ENCODE measurements at regions not wholly inside any gene's neighbourhood (a gene's known extent, or its start where the extent isn't known, plus 50 kb on each side); places are given as distances from the start of the nearest gene placed in this dataset.
"Not testable (repeated sequence)": the region's sequence is repeated elsewhere in the genome, so short reads cannot be mapped to it uniquely, and the experiment has no call there.

DNA sequence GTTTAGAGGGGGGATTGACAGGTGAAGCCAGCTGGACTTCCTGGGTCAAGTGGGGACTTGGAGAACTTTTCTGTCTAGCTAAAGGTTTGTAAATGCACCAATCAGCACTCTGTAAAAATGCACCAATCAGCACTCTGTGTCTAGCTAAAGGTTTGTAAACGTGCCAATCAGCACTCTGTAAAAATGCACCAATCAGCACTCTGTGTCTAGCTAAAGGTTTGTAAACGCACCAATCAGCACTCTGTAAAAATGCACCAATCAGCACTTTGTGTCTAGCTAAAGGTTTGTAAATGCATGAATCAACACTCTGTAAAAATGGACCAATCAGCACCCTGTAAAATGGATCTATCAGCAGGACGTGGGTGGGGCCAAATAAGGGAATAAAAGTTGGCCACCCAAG, 120.1 kb upstream of the AGTR1 start:
- not testable (repeated sequence) for DNase-seq (ENCODE audit: low read depth in 2 of 2)

DNA sequence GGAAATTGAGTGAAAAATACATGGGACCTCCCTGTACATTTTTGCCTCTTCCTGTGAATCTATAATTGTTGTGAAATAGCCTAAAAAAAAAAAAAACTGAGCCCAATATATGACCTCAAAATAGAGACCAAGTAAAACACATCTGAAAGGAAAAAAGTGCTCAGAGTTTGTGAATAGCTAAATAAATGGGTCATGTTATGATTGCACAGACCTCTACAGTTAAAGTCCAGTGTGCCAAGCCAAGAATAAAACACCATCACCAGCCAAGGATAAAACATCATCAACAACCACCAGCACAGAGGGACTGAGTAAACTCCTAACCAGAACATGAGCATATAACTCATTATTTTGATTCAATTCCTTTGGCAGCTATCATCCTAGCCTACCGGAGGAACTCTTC, 115.6 kb upstream of the AGTR1 start:
- no peak for DNase-seq (ENCODE audit: low read depth in 2 of 2)

DNA sequence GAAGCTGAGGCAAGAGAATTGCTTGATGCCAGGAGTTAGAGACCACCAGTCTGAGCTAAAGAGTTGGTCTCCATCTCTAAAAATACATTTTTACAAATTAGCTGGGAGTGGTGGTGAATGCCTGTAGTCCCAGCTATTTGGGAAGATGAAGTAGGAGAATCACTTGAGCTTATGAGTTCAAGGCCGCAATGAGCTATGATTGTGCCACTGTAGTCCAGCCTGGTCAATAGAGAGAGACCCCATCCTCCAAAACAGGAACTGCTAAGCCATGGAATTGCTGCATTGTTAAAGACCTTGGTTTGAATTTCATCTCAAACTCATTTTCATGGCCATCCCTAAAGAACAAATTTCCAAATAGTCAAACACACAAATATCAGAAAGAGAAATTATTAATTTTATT, 113.9 kb upstream of the AGTR1 start:
- DNase-seq (ENCODE audit: low read depth in 2 of 2): no peak

DNA sequence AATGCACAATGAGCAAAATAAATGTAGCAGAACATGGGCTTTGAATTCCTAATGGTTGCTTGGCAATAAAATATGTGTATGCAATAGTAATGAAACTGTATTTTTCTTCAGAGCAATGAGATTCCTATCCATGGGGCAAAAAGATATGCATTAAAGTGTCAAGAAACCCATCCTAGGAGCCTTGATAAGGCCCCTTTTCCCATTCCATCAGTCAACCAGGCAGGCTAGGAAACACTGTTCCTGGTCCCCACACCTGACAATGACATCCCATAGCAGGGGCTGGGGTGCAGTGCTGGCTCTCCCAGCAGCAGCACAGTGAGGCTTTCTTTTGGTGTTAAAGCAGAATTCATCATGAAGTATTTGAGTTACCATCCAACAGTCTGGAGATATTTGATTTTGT, 113.3 kb upstream of the AGTR1 start:
- no peak for DNase-seq (ENCODE audit: low read depth in 2 of 2)

DNA sequence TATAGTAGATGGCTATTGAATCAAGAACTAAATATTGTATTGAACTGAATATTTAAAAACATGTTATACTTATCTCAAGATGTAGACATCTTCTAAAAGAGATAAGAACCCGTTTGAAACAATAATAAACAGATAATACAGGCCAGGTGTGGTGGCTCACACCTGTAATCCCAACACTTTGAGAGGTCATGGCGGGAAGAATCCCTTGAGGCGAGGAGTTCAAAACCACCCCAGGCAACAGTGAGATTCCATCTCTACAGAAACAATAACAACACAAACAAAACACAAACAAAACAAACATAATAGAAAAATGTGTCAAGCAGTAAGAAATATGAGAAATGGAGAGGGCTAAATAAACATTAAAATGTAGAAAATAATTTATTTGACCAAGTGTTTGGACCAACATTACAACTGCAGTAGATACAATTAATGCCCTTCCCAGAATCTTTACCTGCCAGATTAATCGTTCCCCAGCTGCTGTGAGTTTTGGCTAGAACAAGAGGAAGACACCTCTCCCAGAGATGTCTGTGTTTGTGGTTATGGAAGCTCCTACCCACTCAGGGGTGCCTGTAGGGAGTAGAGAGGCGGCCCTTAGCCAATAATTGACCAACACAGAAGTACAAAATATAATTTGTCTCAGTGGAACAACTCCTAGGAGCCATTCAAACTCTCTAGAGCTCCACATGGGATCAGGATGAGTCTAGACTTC, 111.9 kb upstream of the AGTR1 start:
- no peak for DNase-seq (ENCODE audit: low read depth in 2 of 2)

DNA sequence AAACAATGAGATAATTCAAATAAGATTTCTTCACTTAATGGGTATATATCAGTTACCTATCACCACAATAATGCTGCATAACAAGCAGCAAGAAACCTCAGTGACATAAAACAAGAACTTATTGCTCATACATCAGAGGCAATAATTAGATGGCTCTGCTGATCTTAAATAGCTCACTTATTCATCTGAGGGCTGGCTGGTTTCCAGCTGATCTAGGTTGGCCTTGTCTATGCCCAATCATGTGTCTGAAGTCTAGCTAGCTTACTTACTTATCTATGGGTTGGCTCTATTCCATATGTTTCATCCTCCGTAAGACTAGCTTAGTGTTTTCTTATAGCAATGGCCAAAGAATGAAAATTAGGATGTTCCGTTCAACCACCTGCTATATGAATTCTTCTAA, 109.4 kb upstream of the AGTR1 start:
- no peak for DNase-seq (ENCODE audit: low read depth in 2 of 2)

DNA sequence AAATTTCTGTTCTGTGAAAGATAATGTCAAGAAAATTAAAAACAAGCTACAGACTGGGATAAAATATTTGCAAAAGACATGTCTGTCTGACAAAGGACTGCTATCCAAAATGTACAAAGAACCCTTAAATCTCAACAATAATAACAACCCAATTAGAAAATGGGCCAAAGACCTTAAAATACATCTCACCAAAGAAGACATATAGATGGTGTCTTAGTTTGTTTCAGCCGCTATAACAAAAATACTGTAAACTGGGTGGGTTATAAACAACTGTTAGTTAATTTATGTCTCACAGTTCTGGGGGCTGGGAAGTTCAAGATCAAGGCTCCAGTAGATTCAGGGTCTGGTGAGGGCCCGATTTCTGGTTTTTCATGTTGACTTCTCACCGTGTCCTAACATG, 106.2 kb upstream of the AGTR1 start:
- no peak for DNase-seq (ENCODE audit: low read depth in 2 of 2)

DNA sequence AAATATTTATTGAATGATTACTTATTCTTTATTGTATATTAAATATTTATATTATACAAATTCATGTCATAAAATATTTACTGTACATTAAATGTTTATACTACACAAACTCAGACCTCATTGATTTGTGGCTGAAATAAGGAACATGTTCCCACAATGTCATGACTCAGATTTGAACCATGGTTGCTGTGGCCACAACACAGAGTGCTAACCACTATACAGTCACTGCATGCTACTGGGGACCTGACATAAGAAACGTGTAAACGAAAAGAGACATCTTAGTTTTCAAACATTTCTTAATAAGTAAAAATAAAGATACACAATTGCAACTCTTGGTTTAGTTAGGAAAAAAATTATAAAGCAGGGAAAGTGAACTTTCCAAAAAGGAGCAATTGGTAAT, 99.1 kb upstream of the AGTR1 start:
- no peak for DNase-seq (ENCODE audit: low read depth in 2 of 2)

DNA sequence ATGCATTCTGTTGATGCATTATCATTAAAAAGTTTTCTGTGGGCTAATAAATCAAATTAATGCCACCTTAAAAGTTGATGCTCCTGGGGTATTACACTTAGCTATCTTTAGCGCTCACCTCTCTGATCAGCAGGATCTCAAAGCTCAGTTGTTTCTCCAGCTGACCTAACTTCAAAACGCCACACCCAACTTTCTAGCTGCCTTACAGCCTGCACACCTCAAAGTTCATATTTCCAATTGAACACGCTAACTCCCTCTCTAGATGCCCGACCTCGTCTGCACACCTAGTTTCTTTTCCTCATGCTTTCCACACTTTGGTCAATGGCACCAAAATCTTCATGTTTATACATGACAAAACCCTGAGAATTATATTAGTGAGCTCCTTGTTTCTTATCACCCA, 98.2 kb upstream of the AGTR1 start:
- no peak for DNase-seq (ENCODE audit: low read depth in 2 of 2)

DNA sequence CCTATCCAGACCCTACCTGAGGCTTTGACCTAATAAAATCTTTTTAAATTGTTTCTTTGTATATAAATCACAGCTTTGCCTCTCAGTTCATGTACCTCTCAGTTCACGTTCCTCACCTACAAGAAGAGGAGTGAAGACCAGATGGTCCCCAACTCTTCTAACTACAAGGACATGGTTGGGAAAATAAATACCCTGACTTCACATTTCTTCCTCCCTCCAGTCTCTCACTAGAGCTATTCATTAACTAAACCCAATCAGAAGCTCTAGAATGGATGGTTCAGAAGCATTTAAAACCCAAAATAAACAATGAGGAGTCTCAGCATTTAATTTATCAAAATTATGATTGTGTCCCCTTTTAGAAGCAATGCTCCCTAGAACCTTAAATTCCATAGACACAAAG, 97.3 kb upstream of the AGTR1 start:
- no peak for DNase-seq (ENCODE audit: low read depth in 2 of 2)

DNA sequence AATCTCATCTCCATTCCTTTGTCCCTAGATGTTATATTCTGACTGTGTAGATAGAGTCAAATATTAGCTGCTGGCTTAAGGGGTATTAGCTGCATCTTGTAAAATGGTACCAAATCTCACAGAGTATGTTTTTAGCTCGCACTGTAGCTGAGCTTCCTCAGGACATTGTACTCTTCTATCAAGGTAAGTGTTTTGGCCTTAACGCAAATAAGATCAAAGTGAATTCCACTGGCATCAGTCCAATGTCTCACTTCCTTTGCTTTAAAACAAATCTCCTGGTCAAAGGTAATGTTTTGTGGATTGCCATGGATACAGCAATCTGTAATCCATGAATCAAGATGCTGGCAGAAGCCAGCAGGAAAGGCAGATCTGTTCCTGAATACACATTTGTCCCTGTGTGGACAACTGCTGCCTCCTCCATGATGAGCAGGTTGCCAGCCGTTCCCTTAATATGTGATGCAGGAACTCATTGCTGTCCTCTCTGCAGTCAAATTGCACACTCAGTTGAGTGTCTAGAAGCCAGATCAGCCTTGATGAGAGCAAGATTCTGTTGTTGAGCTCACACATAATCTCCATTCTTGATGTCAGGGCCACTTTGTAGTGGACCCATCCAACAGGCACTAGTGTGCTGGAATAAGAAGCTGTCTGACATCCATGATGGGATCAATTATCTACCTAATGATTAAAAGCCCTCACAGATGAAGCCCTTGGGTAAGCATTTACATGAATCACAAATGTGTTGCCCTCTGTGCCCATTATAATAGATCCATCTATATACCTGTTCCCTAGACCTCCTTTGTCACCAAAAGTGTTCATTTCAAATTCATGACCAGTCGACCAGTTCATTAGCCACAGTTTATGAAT, 96.6 kb upstream of the AGTR1 start:
- DNase-seq (ENCODE audit: low read depth in 2 of 2): no peak

DNA sequence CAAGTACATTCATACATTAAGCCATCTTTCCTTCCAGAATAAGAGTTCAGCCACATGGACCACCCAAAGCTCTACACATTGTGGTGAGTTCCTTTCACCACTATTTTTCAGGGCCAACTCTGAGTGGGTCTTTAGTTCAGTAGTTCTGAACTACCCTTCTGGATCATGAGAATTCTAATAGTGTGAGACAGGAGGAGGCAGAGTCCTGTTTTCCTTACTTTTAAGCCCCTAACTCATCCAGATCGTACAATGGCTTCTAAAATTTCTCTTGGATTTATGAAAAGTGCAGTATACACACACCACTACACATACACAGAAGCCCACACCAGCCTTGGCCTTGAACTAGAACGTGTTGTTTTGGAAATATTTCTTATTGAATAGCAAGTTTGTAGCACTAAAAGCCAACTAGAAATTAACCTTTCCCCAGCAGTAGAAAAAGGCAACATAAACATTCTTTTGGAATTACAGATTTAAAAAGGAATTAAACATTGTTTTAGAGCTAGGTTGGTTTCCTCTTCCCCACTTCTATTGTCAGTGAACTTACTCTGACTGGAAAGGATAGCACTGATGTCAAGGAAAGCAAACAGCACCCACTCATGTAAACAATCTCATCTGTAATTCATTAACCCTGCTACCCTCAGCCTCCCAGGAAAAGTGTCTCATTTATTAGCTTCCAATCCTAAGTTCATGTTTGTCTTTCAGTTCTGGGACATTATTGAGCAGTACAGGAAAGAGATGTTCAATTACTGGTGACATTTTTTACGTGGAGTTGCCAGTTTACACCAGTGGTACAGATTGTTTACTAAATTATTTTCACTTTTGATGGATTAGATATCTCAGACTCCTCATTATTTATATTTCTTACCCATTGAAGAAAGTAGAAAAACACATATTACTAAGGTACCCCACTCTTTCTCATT, 95.7 kb upstream of the AGTR1 start:
- no peak for DNase-seq (ENCODE audit: low read depth in 2 of 2)

DNA sequence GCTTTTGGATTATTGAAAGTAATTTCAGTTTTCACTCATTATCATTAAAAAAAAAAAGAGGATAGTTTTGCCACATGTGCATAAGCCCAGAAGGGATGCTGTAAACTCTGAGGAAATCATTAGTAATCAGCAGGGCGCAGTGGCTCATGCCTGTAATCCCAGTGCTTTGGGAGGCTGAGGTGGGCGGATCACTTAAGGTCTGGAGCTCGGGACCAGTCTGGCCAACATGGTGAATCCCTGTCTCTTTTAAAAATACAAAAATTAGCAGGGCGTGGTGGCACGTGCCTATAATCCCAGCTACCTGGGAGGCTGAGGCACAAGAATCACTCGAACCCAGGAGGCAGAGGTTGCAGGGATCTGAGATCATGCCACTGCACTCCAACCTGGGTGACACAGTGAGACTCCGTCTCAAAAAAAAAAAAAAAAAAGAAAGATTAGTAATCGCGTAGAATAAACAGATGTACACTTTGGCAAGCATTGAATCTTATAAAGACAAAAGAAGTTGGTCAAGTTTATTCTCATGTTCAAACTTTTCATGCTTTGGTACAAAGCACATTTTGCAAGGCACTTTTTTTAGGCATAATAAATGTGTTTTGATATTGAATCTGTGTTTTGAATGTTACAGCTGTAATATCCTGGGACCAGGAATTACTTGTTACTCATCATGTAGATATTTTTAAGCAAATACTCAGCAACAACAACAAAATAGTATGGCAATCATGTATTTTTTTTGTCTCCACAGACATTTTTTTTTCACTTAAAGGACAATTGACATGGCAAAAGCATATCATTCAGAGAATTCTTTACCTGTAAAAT, 93.2 kb upstream of the AGTR1 start:
- DNase-seq (ENCODE audit: low read depth in 2 of 2): no peak

DNA sequence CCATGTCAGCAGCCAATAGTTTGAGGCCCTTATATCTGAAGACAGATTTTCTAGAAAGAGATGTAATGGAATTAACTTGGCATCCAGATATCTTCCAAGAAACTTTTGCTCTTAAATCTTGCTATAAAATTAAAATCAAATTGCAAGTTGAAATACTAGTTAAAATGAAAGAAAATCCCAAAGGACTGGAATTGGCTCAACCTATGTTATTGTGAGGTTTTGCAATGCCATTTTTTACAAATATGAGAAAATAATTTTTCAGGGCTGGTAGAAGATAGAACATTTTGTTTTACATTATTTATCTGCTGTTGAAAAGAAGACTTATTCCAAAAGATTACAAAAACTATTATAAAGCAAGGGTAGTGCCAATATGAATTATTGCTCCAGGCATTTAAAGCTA, 92.2 kb upstream of the AGTR1 start:
- DNase-seq (ENCODE audit: low read depth in 2 of 2): no peak

DNA sequence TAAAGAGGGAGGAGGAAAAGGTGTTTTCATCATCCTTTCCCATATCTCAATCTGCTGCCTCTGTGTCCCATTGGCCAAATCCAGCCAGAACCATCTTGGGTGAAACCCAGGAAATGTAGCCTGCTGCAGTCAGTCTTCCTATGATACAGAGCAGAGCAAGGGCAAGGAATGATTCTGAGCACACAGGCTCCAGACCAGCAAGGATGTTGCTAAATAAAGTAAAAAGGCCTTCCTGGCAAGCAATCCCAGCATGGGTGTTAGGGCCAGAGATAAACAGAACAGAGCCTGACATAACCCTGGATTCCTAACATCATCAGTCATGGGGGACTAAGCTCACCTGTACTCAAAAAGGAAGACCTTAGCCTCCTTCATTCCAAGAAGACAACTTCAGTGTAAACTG, 90.7 kb upstream of the AGTR1 start:
- DNase-seq (ENCODE audit: low read depth in 2 of 2): no peak

DNA sequence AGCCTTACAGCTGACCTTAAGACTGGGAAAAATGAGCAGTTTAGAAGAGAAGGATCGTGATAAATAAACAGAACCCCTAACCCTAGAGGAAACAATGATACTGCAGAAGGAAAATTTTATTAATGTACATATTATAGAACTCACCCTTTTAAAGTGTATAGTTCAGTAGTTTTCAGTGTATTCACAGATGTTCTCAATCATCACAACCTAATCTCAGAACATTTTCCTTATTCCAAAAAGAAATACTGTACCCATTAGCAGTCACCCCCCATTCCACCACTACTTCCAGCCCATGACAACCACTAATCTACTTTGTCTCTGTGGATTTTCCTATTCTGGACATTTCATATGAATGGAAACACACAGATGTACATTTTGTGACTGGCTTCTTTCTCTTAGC, 90.2 kb upstream of the AGTR1 start:
- no peak for DNase-seq (ENCODE audit: low read depth in 2 of 2)

DNA sequence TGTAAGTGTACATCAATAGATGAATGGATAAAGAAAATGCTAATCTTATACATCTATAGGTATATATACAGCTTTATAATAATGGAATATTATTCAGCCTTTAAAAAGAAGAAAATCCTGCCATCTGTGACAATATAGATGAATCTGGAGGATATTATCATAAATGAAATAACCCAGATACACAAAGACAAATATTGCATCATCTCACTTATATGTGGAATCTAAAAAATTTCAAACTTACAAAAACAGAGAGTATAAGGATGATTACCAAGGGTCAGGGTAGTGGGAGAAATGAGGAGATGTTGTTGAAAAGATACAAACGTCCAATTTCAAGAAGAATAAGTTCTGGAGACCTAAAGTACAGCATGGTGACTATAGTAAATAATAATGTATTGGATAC, 85.4 kb upstream of the AGTR1 start:
- DNase-seq (ENCODE audit: low read depth in 2 of 2): no peak

DNA sequence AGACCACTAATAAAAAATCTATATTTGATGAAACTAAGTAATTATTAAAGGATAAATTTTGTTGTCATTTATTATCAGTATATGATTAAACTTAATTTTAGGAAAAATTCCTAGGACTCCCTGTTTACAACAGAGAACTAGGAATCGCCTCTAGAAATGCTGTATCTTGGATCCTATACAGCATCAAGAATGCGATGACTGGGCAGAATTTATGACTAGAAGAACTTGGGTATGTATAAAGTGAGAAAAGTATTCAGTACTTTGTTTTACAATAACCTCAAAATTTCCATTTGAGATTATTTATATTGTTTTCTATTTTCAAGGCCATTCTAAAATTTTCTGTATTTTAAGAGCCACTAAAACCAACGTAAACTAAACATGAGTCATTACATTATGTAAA, 82.3 kb upstream of the AGTR1 start:
- no peak for DNase-seq (ENCODE audit: low read depth in 2 of 2)

DNA sequence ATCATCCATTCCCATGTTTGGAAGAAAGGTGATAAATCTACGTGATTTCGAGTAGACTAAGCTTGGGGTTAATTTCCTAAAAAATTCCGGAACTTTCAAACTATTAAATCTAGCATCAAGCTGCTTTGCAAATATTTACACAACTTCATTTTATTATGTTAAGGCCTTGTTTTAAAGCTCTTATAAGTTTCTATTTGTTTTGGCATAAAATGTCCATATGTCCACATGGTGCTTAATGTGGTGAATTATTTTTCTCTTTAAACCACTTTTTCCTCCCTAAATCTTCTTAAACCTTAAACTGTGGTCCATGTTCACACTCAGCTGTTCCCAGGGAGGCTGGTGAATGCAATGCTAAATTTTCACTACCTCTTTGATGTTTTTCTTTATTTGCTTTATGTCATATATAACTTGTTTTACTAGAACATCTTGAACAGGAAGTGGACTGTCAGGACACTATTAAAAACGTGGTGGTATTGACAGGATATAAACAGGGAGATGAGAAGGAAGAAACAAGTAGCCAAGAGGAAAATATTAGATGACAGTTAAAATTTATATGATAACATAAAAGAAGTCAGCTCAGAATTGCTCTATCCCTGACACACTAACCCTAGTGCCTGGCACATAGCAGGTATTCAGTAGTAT, 72.5 kb upstream of the AGTR1 start:
- DNase-seq (ENCODE audit: low read depth in 2 of 2): no peak

DNA sequence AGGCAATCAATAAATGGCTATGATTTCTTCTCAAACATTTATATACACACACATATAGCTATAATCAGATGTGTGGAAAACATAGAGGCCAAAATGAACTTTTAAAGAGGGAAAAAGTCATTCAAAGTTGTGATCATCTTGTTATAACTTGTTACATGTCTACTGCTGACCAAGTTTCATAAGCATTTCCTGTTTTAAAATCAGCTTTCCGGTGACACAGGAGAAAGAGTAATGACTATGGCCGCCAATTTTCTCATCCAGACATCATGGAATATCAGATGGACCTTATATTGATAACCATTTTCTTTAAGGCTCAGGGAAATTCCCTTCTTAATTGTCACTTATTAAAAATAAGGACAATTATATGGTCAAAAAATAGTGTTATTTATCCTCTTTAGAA, 71.7 kb upstream of the AGTR1 start:
- no peak for DNase-seq (ENCODE audit: low read depth in 2 of 2)

DNA sequence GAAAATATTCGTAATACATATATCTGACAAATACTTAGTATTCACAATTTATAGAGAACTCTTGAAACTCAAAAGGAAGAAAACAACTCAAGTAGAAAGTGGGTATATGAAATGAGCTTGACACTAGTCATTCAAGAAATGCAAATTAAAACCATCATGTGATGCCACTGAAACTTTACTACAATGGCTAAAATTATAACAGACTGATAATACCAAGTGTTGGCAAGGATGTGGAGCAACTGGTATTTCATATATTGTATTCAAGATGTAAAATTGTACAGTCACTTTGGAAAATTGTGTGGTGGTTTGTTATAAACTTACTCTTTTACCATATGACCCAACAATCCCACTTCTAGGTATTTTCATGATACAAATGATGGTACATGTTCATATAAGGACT, 68.7 kb upstream of the AGTR1 start:
- DNase-seq (ENCODE audit: low read depth in 2 of 2): no peak

All from fibroblast of skin of left biceps (primary cell).